Hepatocyte (in vitro differentiated cells): ENCODE measurements at regions not wholly inside any gene's neighbourhood (a gene's known extent, or its start where the extent isn't known, plus 50 kb on each side); places are given as distances from the start of the nearest gene placed in this dataset.

ENCODE experiments used
- DNase-seq: peaks from one replicate; pipeline ENCODE4 v3.0.0-alpha.2; 2016; ENCODE audit warnings: low spot score
- H2AFZ ChIP-seq: fragments of 200-600 bp; sonication (generic); 2 replicates; pipeline ENCODE4 v1.6.0; 2016; ENCODE audit warnings: antibody characterized with exemption, mild to moderate bottlenecking
- H3K27ac ChIP-seq: fragments of 200-600 bp; sonication (generic); 2 replicates; pipeline ENCODE4 v1.5.1; 2016; ENCODE audit warnings: mild to moderate bottlenecking
- H3K27me3 ChIP-seq: fragments of 200-600 bp; sonication (generic); 2 replicates; pipeline ENCODE4 v1.6.1; 2016
- H3K36me3 ChIP-seq: fragments of 200-600 bp; sonication (generic); replicated peaks from 2 replicates; pipeline ENCODE4 v1.5.1; 2016; ENCODE audit warnings: low read depth; ENCODE audit not compliant: insufficient read depth
- H3K4me1 ChIP-seq: fragments of 200-600 bp; sonication (generic); 2 replicates; pipeline ENCODE4 v1.5.1; 2016; ENCODE audit warnings: mild to moderate bottlenecking, moderate library complexity; ENCODE audit not compliant: insufficient read depth
- H3K4me2 ChIP-seq: fragments of 200-600 bp; sonication (generic); 2 replicates; pipeline ENCODE4 v1.6.0; 2016
- H3K4me3 ChIP-seq: fragments of 200-600 bp; sonication (generic); 2 replicates; pipeline ENCODE4 v1.5.1; 2016; ENCODE audit warnings: mild to moderate bottlenecking
- H3K79me2 ChIP-seq: fragments of 200-600 bp; sonication (generic); 2 replicates; pipeline ENCODE4 v1.6.0; 2017; ENCODE audit warnings: mild to moderate bottlenecking
- H3K9me2 ChIP-seq: fragments of 200-600 bp; sonication (generic); replicated peaks from 2 replicates; pipeline ENCODE4 v1.6.0; 2017; ENCODE audit warnings: mild to moderate bottlenecking; ENCODE audit not compliant: insufficient read depth
- H3K9me3 ChIP-seq: fragments of 200-600 bp; sonication (generic); 2 replicates; pipeline ENCODE4 v1.5.1; 2016; ENCODE audit warnings: low read depth, mild to moderate bottlenecking
- H4K20me1 ChIP-seq: fragments of 200-600 bp; sonication (generic); 2 replicates; pipeline ENCODE4 v1.6.0; 2016; ENCODE audit warnings: mild to moderate bottlenecking; ENCODE audit not compliant: insufficient read depth, poor library complexity, severe bottlenecking
- CTCF ChIP-seq: fragments of 200-600 bp; sonication (generic); IDR thresholded peaks from 2 replicates; pipeline ENCODE4 v1.5.1; 2016; ENCODE audit warnings: antibody characterized with exemption, mild to moderate bottlenecking; ENCODE audit not compliant: poor library complexity
- EZH2 ChIP-seq: fragments of 200-600 bp; sonication (generic); IDR thresholded peaks from 2 replicates; pipeline ENCODE4 v1.6.1; 2016; ENCODE audit warnings: antibody characterized with exemption, mild to moderate bottlenecking, borderline replicate concordance
- EZH2phosphoT487 ChIP-seq: fragments of 200-600 bp; sonication (generic); IDR thresholded peaks from one replicate; pipeline ENCODE4 v1.6.1; 2018; ENCODE audit warnings: antibody characterized with exemption, mild to moderate bottlenecking, low read depth, moderate library complexity; ENCODE audit not compliant: unreplicated experiment, severe bottlenecking
- WGBS: methylation state at CpG from one replicate; pipeline ENCODE4 v1.1.6; 2016; ENCODE audit warnings: low lambda C conversion rate; ENCODE audit errors: missing lambda C conversion rate; 5-methylcytosine and 5-hydroxymethylcytosine counted together

- Histone ChIP-seq H3K9me3 (no peaks in the 10 kb centered on the region), H3K27me3 (peaks cover 6% of the 10 kb centered on the region), H3K36me3 (no peaks in the 10 kb centered on the region), H2AFZ (no peak overlapping the region), H3K4me1 (no peaks in the 10 kb centered on the region), H3K4me3 (no peak overlapping the region), H3K4me2 (no peak overlapping the region), H3K9me2 (no peaks in the 10 kb centered on the region), H3K79me2 (no peaks in the 10 kb centered on the region), H4K20me1 (no peaks in the 10 kb centered on the region), H3K27ac (no peak overlapping the region)
- no peak for TF ChIP-seq CTCF
- TF ChIP-seq EZH2: no peak
- no peak for TF ChIP-seq EZH2phosphoT487
- WGBS: 91% methylated on average over 3 of the region's 3 CpGs
- no peak for DNase-seq
These were observed 141.7 kb downstream of the GPAT3 start for GRCh38 chr4:83677656-83678055.

GRCh38 chr4:83664741-83665140 lies 128.8 kb downstream of the GPAT3 start:
- WGBS: 86% methylated on average over 5 of the region's 5 CpGs
- TF ChIP-seq EZH2phosphoT487 (no peak), CTCF (no peak), EZH2 (no peak)
- H3K27ac ChIP-seq: no peak overlapping the region
- no peak overlapping the region for H3K4me3 ChIP-seq
- no peak overlapping the region for H3K4me2 ChIP-seq
- no peaks in the 10 kb centered on the region for H3K9me2 ChIP-seq
- H3K27me3 ChIP-seq: no peaks in the 10 kb centered on the region
- DNase-seq: no peak
- H4K20me1 ChIP-seq: no peaks in the 10 kb centered on the region
- H3K9me3 ChIP-seq: no peaks in the 10 kb centered on the region
- no peaks in the 10 kb centered on the region for H3K79me2 ChIP-seq
- no peaks in the 10 kb centered on the region for H3K4me1 ChIP-seq
- no peak overlapping the region for H2AFZ ChIP-seq
- H3K36me3 ChIP-seq: no peaks in the 10 kb centered on the region

- 84% methylated on average over 10 of the region's 10 CpGs for WGBS
- no peaks in the 10 kb centered on the region for H3K4me1 ChIP-seq
- H3K9me2 ChIP-seq: no peaks in the 10 kb centered on the region
- TF ChIP-seq CTCF (no peak), EZH2 (no peak), EZH2phosphoT487 (no peak)
- DNase-seq: no peak
- H3K27ac ChIP-seq: no peak overlapping the region
- H3K36me3 ChIP-seq: no peaks in the 10 kb centered on the region
- no peak overlapping the region for H2AFZ ChIP-seq
- H3K27me3 ChIP-seq: no peaks in the 10 kb centered on the region
- H3K9me3 ChIP-seq: no peaks in the 10 kb centered on the region
- no peaks in the 10 kb centered on the region for H3K79me2 ChIP-seq
- no peak overlapping the region for H3K4me2 ChIP-seq
- no peak overlapping the region for H3K4me3 ChIP-seq
- H4K20me1 ChIP-seq: no peaks in the 10 kb centered on the region
These were observed 128.2 kb downstream of the GPAT3 start for GRCh38 chr4:83664071-83664470.

GRCh38 chr4:83662204-83662603 lies 126.3 kb downstream of the GPAT3 start:
- H3K9me3 ChIP-seq: no peaks in the 10 kb centered on the region
- no peak overlapping the region for H3K4me3 ChIP-seq
- no peak for TF ChIP-seq CTCF
- TF ChIP-seq EZH2: no peak
- TF ChIP-seq EZH2phosphoT487: no peak
- no peaks in the 10 kb centered on the region for H3K79me2 ChIP-seq
- DNase-seq: no peak
- no peak overlapping the region for H3K4me2 ChIP-seq
- no peak overlapping the region for H3K27ac ChIP-seq
- 43% methylated on average over 2 of the region's 2 CpGs for WGBS
- no peak overlapping the region for H2AFZ ChIP-seq
- no peaks in the 10 kb centered on the region for H3K36me3 ChIP-seq
- H3K4me1 ChIP-seq: no peaks in the 10 kb centered on the region
- H4K20me1 ChIP-seq: no peaks in the 10 kb centered on the region
- H3K27me3 ChIP-seq: no peaks in the 10 kb centered on the region
- H3K9me2 ChIP-seq: no peaks in the 10 kb centered on the region
